ENCODE measurements at regions not wholly inside any gene's neighbourhood (a gene's known extent, or its start where the extent isn't known, plus 50 kb on each side); places are given as distances from the start of the nearest gene placed in this dataset.

GRCh38 chr13:86201477-86201876 is 402.3 kb upstream of the SLITRK6 start:
- DNase-seq = no peak

GRCh38 chr13:86193281-86193680 is 394.1 kb upstream of the SLITRK6 start:
- DNase-seq = no peak

- no peak for DNase-seq
Measured at GRCh38 chr13:86188170-86188569, 389.0 kb upstream of the SLITRK6 start.

- no peak for DNase-seq
Measured at GRCh38 chr13:86185636-86186035, 386.4 kb upstream of the SLITRK6 start.

GRCh38 chr13:86185107-86185506 is 385.9 kb upstream of the SLITRK6 start:
- DNase-seq = no peak

GRCh38 chr13:86174622-86175021 is 375.4 kb upstream of the SLITRK6 start:
- DNase-seq = no peak

GRCh38 chr13:86172961-86173360 is 373.7 kb upstream of the SLITRK6 start:
- DNase-seq = no peak

- DNase-seq = no peak
Measured at GRCh38 chr13:86161257-86161656, 362.0 kb upstream of the SLITRK6 start.

GRCh38 chr13:86155756-86156155 is 356.5 kb upstream of the SLITRK6 start:
- DNase-seq = no peak

- no peak for DNase-seq
Measured at GRCh38 chr13:86142080-86142479, 342.9 kb upstream of the SLITRK6 start.

- no peak for DNase-seq
Measured at GRCh38 chr13:86135856-86136255, 336.6 kb upstream of the SLITRK6 start.

GRCh38 chr13:86121881-86122280 is 322.7 kb upstream of the SLITRK6 start:
- no peak for DNase-seq

- DNase-seq = no peak
Measured at GRCh38 chr13:86109107-86109506, 309.9 kb upstream of the SLITRK6 start.

GRCh38 chr13:86108334-86108733 is 309.1 kb upstream of the SLITRK6 start:
- no peak for DNase-seq

- no peak for DNase-seq
Measured at GRCh38 chr13:86098511-86098910, 299.3 kb upstream of the SLITRK6 start.

GRCh38 chr13:86095351-86095750 is 296.1 kb upstream of the SLITRK6 start:
- DNase-seq = no peak

- no peak for DNase-seq
Measured at GRCh38 chr13:86090181-86090580, 291.0 kb upstream of the SLITRK6 start.

GRCh38 chr13:86087244-86087643 is 288.0 kb upstream of the SLITRK6 start:
- DNase-seq = no peak

- peak in 1 of 2 experiments; percentile 0 for DNase-seq
Measured at GRCh38 chr13:86085890-86086289, 286.7 kb upstream of the SLITRK6 start.

- DNase-seq = peak in 1 of 2 experiments; percentile 0
Measured at GRCh38 chr13:86082121-86082520, 282.9 kb upstream of the SLITRK6 start.

- no peak for DNase-seq
Measured at GRCh38 chr13:86080340-86080995, 281.2 kb upstream of the SLITRK6 start.

GRCh38 chr13:86066611-86067365 is 267.6 kb upstream of the SLITRK6 start:
- DNase-seq = peak in 1 of 2 experiments; percentile 1

- no peak for DNase-seq
Measured at GRCh38 chr13:86052141-86052540, 252.9 kb upstream of the SLITRK6 start.
